ENCODE measurements at regions not wholly inside any gene's neighbourhood (a gene's known extent, or its start where the extent isn't known, plus 50 kb on each side); places are given as distances from the start of the nearest gene placed in this dataset.

GRCh38 chr5:73998489-73998888, 372.5 kb downstream of the ARHGEF28 start:
- no peak for TF ChIP-seq CTCF (IDR thresholded peaks at IDR 0.05; ENCODE audit: extremely low read depth, missing control alignments)
- no peak for DNase-seq (ENCODE audit: low spot score)

GRCh38 chr5:73997960-73998359, 372.0 kb downstream of the ARHGEF28 start:
- TF ChIP-seq CTCF (IDR thresholded peaks at IDR 0.05; ENCODE audit: extremely low read depth, missing control alignments), result no peak
- DNase-seq (ENCODE audit: low spot score), result no peak

DNA sequence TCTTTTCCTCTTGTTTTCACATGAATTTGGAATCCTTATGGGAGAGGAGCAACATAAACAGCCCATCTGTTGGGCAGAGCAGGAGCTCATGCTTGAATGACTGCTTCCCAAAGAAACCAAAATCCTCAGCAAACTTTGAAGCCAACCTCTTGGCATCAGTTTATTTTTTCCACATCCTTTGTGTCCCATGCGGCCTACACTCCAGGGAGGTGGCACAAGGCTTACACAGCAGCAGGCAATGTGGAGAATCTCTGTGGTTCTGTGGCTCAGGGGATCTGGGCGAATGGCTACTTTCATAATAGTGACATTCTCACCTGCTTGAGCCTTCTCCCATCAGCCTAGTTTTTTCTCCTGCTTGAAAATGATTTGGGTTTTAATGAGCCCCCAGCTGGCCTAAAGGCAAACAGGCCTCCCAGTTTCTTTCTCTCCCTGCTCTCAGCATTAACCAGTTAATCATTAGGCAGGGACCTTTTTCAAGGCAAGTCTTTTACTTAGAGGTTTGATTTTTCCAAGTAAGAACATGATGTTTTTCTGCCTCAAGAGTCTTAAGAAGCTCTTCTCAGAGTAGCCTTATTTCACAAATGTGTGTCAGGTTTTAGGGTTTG, 370.3 kb downstream of the ARHGEF28 start:
- TF ChIP-seq CTCF (IDR thresholded peaks at IDR 0.05; ENCODE audit: extremely low read depth, missing control alignments), result no peak
- DNase-seq (ENCODE audit: low spot score), result no peak

GRCh38 chr5:73994963-73995362, 369.0 kb downstream of the ARHGEF28 start:
- no peak for DNase-seq (ENCODE audit: low spot score)
- no peak for TF ChIP-seq CTCF (IDR thresholded peaks at IDR 0.05; ENCODE audit: extremely low read depth, missing control alignments)

Data from GM20000 (cell line).